CD14-positive monocyte (primary cell): ENCODE measurements at regions not wholly inside any gene's neighbourhood (a gene's known extent, or its start where the extent isn't known, plus 50 kb on each side); places are given as distances from the start of the nearest gene placed in this dataset.

Experiments used
- DNase-seq, 3 donors: peaks; one replicate each; pipeline ENCODE4 v3.0.0-alpha.2; 2011 to 2022
- H2AFZ ChIP-seq: 2 replicates; pipeline ENCODE4 v1.6.0; 2012; ENCODE audit warnings: mild to moderate bottlenecking, low read depth, low read length, inconsistent platforms; ENCODE audit not compliant: insufficient read depth, poor library complexity, severe bottlenecking
- H3K27ac ChIP-seq, 2 donors: 1 replicate in 1 of 2; 2 replicates in 1 of 2; pipeline ENCODE4 v1.5.1; 2012 to 2013; ENCODE audit warnings: low read length in 2 of 2, control low read depth in 1 of 2, inconsistent platforms in 1 of 2, low read depth in 1 of 2, mild to moderate bottlenecking in 1 of 2
- H3K27me3 ChIP-seq, 2 donors: one replicate each; pipeline versions ENCODE4 v1.6.0 to v1.6.1; 2011 to 2013; ENCODE audit warnings: low read length in 2 of 2; ENCODE audit not compliant: control insufficient read depth in 2 of 2, insufficient read depth in 2 of 2
- H3K36me3 ChIP-seq, 2 donors: replicated peaks in 1 of 2; 1 replicate in 1 of 2; 2 replicates in 1 of 2; pipeline versions ENCODE4 v1.5.1 to v1.6.1; 2012 to 2013; ENCODE audit warnings: low read length in 2 of 2, control low read depth in 1 of 2, inconsistent platforms in 1 of 2, mild to moderate bottlenecking in 1 of 2; ENCODE audit not compliant: insufficient read depth in 2 of 2, control insufficient read depth in 1 of 2
- H3K4me1 ChIP-seq, 2 donors: 1 replicate in 1 of 2; 2 replicates in 1 of 2; pipeline versions ENCODE4 v1.5.1 to v1.6.1; 2012 to 2013; ENCODE audit warnings: low read length in 2 of 2, control low read depth in 1 of 2, inconsistent platforms in 1 of 2, mild to moderate bottlenecking in 1 of 2, moderate library complexity in 1 of 2; ENCODE audit not compliant: insufficient read depth in 2 of 2, control insufficient read depth in 1 of 2
- H3K4me2 ChIP-seq: replicated peaks from 2 replicates; pipeline ENCODE3; 2012; ENCODE audit warnings: low read length, moderate library complexity, mild to moderate bottlenecking; ENCODE audit not compliant: poor library complexity, severe bottlenecking; ENCODE audit errors: extremely low read depth
- H3K4me3 ChIP-seq, 3 experiments: fragments of 200-600 bp in 1 of 3; sonication (generic) in 1 of 3; replicated peaks in 1 of 3; 1 replicate in 2 of 3; 2 replicates in 1 of 3; pipeline ENCODE4 v1.5.1; 2011 to 2013; ENCODE audit warnings: low read length in 3 of 3, mild to moderate bottlenecking in 3 of 3, control low read depth in 2 of 3, low read depth in 2 of 3, inconsistent platforms in 1 of 3, moderate library complexity in 1 of 3
- H3K79me2 ChIP-seq: 2 replicates; pipeline ENCODE4 v1.6.0; 2012; ENCODE audit warnings: mild to moderate bottlenecking, control low read depth, inconsistent platforms, low read length, moderate library complexity; ENCODE audit not compliant: insufficient read depth
- H3K9ac ChIP-seq: 2 replicates; pipeline ENCODE4 v1.6.0; 2017; ENCODE audit warnings: low read length, mild to moderate bottlenecking; ENCODE audit not compliant: insufficient read depth, poor library complexity, severe bottlenecking
- H3K9me3 ChIP-seq, 2 donors: replicated peaks in 1 of 2; 1 replicate in 1 of 2; 2 replicates in 1 of 2; pipeline versions ENCODE4 v1.5.1 to v1.6.1; 2012 to 2013; ENCODE audit warnings: low read length in 2 of 2, control low read depth in 1 of 2; ENCODE audit not compliant: control insufficient read depth in 1 of 2, insufficient read depth in 1 of 2
- H4K20me1 ChIP-seq: 2 replicates; pipeline ENCODE4 v1.6.0; 2012; ENCODE audit warnings: mild to moderate bottlenecking, low read length, control low read depth, moderate library complexity; ENCODE audit not compliant: insufficient read depth
- H3K27ac Mint-ChIP-seq, 7 donors: one replicate each; pipeline ENCODE4 v1.8.0; 2020; ENCODE audit warnings: mild to moderate bottlenecking in 7 of 7, mixed read lengths in 7 of 7, moderate library complexity in 6 of 7, inconsistent platforms in 2 of 7
- H3K27me3 Mint-ChIP-seq, 3 donors: one replicate each; pipeline ENCODE4 v1.8.0; 2021 to 2022; ENCODE audit warnings: low read depth in 3 of 3, mild to moderate bottlenecking in 3 of 3, mixed read lengths in 3 of 3, moderate library complexity in 3 of 3, inconsistent platforms in 1 of 3
- H3K36me3 Mint-ChIP-seq, 2 donors: one replicate each; pipeline ENCODE4 v1.8.0; 2020; ENCODE audit warnings: mixed read lengths in 2 of 2, inconsistent platforms in 1 of 2, mild to moderate bottlenecking in 1 of 2
- H3K4me1 Mint-ChIP-seq: one replicate; pipeline ENCODE4 v1.8.0; 2020; ENCODE audit warnings: mild to moderate bottlenecking, mixed read lengths
- H3K4me3 Mint-ChIP-seq, 2 donors: one replicate each; pipeline ENCODE4 v1.8.0; 2020; ENCODE audit warnings: mild to moderate bottlenecking in 2 of 2, mixed read lengths in 2 of 2, moderate library complexity in 1 of 2
- H3K9me3 Mint-ChIP-seq, 7 donors: one replicate each; pipeline ENCODE4 v1.8.0; 2020 to 2022; ENCODE audit warnings: mixed read lengths in 7 of 7, mild to moderate bottlenecking in 6 of 7, moderate library complexity in 6 of 7, inconsistent platforms in 2 of 7
- CTCF ChIP-seq: fragments of 200-600 bp; IDR thresholded peaks from one replicate; pipeline ENCODE4 v1.8.0; 2022; ENCODE audit warnings: antibody characterized with exemption, mild to moderate bottlenecking
- WGBS: methylation state at CpG from one replicate; pipeline ENCODE4 v1.1.5; 2013; ENCODE audit warnings: missing lambda C conversion rate; ENCODE audit not compliant: insufficient coverage; 5-methylcytosine and 5-hydroxymethylcytosine counted together
- intact Hi-C, 2 donors: fragments of 100-400 bp; cut with micrococcal nuclease; formaldehyde crosslinking; loops; one replicate each; pipeline versions ENCODE4 v1.15.0 to v1.15.1; 2023

GRCh38 chr15:77537006-77537405, 95.7 kb downstream of the LINGO1 start:
- Histone ChIP-seq H3K9me3 (no peaks in the 10 kb centered on the region), H2AFZ (no peak overlapping the region), H3K36me3 (no peaks in the 10 kb centered on the region), H3K79me2 (no peaks in the 10 kb centered on the region), H3K4me1 (peaks cover 0 to 9% of the 10 kb centered on the region in 2 donors), H3K4me2 (no peak overlapping the region), H3K27me3 (peaks cover 0 to 6% of the 10 kb centered on the region in 2 donors), H3K27ac (no peak overlapping the region), H3K4me3 (no peak overlapping the region), H3K9ac (no peak overlapping the region), H4K20me1 (no peaks in the 10 kb centered on the region)
- intact Hi-C loops: no loop called here
- WGBS: 90% methylated on average over 1 of the region's 1 CpG
- no peak overlapping the region for H3K27ac Mint-ChIP-seq
- peaks cover 8% of the 10 kb centered on the region for H3K4me1 Mint-ChIP-seq
- no peaks in the 10 kb centered on the region for H3K36me3 Mint-ChIP-seq
- no peaks in the 10 kb centered on the region for H3K9me3 Mint-ChIP-seq
- H3K4me3 Mint-ChIP-seq: no peak overlapping the region
- TF ChIP-seq CTCF: no peak
- DNase-seq: no peak
- H3K27me3 Mint-ChIP-seq: peaks cover 12 to 28% (median 17%) of the 10 kb centered on the region in 3 donors

- H3K9ac ChIP-seq: no peak overlapping the region
- Mint-ChIP-seq H3K27me3 (peaks cover 16 to 33% (median 22%) of the 10 kb centered on the region in 3 donors), H3K9me3 (no peaks in the 10 kb centered on the region), H3K4me1 (peaks cover 8% of the 10 kb centered on the region), H3K4me3 (no peak overlapping the region), H3K27ac (no peak overlapping the region), H3K36me3 (no peaks in the 10 kb centered on the region)
- DNase-seq: no peak
- no peak for TF ChIP-seq CTCF
- H3K36me3 ChIP-seq: no peaks in the 10 kb centered on the region
- no peak overlapping the region for H3K4me3 ChIP-seq
- H3K79me2 ChIP-seq: no peaks in the 10 kb centered on the region
- H3K27me3 ChIP-seq: peaks cover 0 to 10% of the 10 kb centered on the region in 2 donors
- H3K27ac ChIP-seq: no peak overlapping the region
- intact Hi-C loops: no loop called here
- no peak overlapping the region for H2AFZ ChIP-seq
- H3K4me2 ChIP-seq: no peak overlapping the region
- no peaks in the 10 kb centered on the region for H4K20me1 ChIP-seq
- no peaks in the 10 kb centered on the region for H3K9me3 ChIP-seq
- WGBS: no CpG with 5 or more reads among the region's 7 CpGs
- H3K4me1 ChIP-seq: peaks cover 0 to 7% of the 10 kb centered on the region in 2 donors
Measured at GRCh38 chr15:77535845-77536244, 96.9 kb downstream of the LINGO1 start.
